Fibroblast of lung (primary cell): ENCODE measurements at regions not wholly inside any gene's neighbourhood (a gene's known extent, or its start where the extent isn't known, plus 50 kb on each side); places are given as distances from the start of the nearest gene placed in this dataset.

ENCODE experiments used
- CTCF ChIP-seq, 2 donors: IDR thresholded peaks in 1 of 2; conservative IDR thresholded peaks in 1 of 2; 1 replicate in 1 of 2; 2 replicates in 1 of 2; pipeline ENCODE4 v1.5.1; 2011 to 2012; ENCODE audit warnings: low read length in 2 of 2, control low read depth in 1 of 2, inconsistent platforms in 1 of 2, low read depth in 1 of 2, mild to moderate bottlenecking in 1 of 2
- EZH2 ChIP-seq: IDR thresholded peaks from 2 replicates; pipeline ENCODE4 v1.5.1; 2012; ENCODE audit warnings: low read length, control low read depth, mild to moderate bottlenecking; ENCODE audit errors: missing control alignments

- TF ChIP-seq CTCF (conservative IDR thresholded peaks at IDR 0.05 in 1 of 2, IDR thresholded peaks at IDR 0.05 in 1 of 2; ENCODE audit: low read depth in 1 of 2, low read length in 2 of 2): no peak
- no peak for TF ChIP-seq EZH2
Measured at GRCh38 chr5:67693956-67694809, 497.6 kb upstream of the CD180 start.
